BLaER1 treated with 17β-estradiol and CSF1 and Interleukin-3, amounts not matched to agents 10 nM and 100 nM (cell line): ENCODE measurements at regions not wholly inside any gene's neighbourhood (a gene's known extent, or its start where the extent isn't known, plus 50 kb on each side); places are given as distances from the start of the nearest gene placed in this dataset.
"Not testable (repeated sequence)": the region's sequence is repeated elsewhere in the genome, so short reads cannot be mapped to it uniquely, and the experiment has no call there.

Source experiments
- H3K27ac ChIP-seq, 11 experiments: shearing (Covaris generic); formaldehyde crosslinking; 2 replicates each; pipeline ENCODE4 v1.8.1; 2022
- H3K27me3 ChIP-seq, 11 experiments: shearing (Covaris generic); formaldehyde crosslinking; 2 replicates each; pipeline ENCODE4 v1.8.1; 2022
- H3K36me3 ChIP-seq, 11 experiments: shearing (Covaris generic); formaldehyde crosslinking; 2 replicates each; pipeline ENCODE4 v1.8.1; 2022
- H3K4me1 ChIP-seq, 10 experiments: shearing (Covaris generic); formaldehyde crosslinking; 2 replicates each; pipeline ENCODE4 v1.8.1; 2022
- H3K4me2 ChIP-seq, 11 experiments: shearing (Covaris generic); formaldehyde crosslinking; 2 replicates each; pipeline ENCODE4 v1.8.1; 2022
- H3K4me3 ChIP-seq, 10 experiments: shearing (Covaris generic); formaldehyde crosslinking; 2 replicates each; pipeline ENCODE4 v1.8.1; 2022
- H3K9ac ChIP-seq, 11 experiments: shearing (Covaris generic); formaldehyde crosslinking; 2 replicates each; pipeline ENCODE4 v1.8.1; 2022
- H3K9me3 ChIP-seq, 11 experiments: shearing (Covaris generic); formaldehyde crosslinking; replicated peaks in 1 of 11; 2 replicates each; pipeline ENCODE4 v1.8.1; 2022
- H4K20me1 ChIP-seq, 11 experiments: shearing (Covaris generic); formaldehyde crosslinking; 2 replicates each; pipeline ENCODE4 v1.8.1; 2022
- Cebpa-rat ChIP-seq, 11 experiments: shearing (Covaris generic); IDR thresholded peaks; 2 replicates each; pipeline ENCODE4 v1.8.1; 2022

DNA sequence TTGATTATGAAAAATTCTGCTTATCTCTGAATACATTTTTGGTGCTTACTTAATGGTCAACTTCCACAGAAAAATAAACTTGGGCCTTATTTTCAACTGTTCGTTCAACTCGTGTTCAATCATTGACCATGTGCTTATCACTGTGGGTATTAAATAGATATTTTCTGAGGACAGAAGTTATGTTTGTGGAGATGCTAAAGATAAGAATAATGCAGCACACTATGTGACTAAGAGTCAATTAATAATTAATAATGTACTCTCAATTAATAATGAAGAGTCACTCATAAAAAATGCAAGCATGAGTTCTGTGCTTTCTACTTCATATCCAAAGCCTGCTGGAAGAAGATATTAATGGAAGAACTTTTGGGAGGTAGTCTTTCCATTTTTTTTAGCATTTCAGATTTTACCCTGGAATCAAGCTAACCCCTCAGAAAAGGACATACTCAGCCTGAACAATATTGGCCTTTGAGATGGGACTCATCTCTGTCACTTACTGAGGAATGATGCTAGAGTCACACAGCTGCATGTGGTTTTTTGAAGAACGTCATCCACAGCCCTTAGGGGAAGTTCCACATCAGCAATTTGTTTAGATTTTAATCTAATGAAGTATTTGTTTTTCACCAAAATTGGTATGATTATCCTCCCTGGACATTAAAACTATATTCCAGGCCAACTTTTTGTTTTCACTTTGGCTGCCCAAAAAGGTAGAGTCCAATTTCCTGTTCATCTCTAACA is 191.9 kb upstream of the CRIM1 start:
- Histone ChIP-seq H3K9me3 (no peaks in the 10 kb centered on the region), H3K4me2 (peak overlapping the region in 2 of 11 experiments; percentile 11 to 18; a peak in 1 of 22 replicates), H3K27ac (no peak overlapping the region), H4K20me1 (no peaks in the 10 kb centered on the region), H3K36me3 (no peaks in the 10 kb centered on the region), H3K4me3 (no peak overlapping the region), H3K9ac (no peak overlapping the region), H3K27me3 (no peaks in the 10 kb centered on the region), H3K4me1 (peaks cover 0 to 21% (median 0%) of the 10 kb centered on the region in 10 experiments; a peak in 7 of 20 replicates)
- TF ChIP-seq Cebpa-rat (IDR thresholded peaks at IDR 0.05): no peak

DNA sequence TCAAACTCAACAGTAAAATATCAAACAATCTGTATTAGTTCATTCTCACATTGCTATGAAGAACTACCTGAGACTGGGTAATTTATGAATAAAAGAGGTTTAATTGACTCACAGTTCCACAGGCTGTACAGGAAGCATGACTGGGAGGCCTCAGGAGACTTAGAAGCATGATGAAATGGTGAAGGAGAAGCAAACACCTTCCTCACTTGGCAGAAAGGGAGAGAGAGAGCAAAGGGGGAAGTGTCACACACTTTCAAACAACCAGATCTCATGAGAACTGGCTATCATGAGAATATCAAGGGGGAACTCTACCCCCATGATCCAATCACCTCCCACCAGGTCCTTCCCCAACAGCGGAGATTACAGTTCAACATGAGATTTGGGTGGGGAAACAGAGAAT is 198.5 kb upstream of the CRIM1 start:
- not testable (repeated sequence) for H3K4me2 ChIP-seq, H4K20me1 ChIP-seq, H3K9ac ChIP-seq, H3K36me3 ChIP-seq, H3K27me3 ChIP-seq, H3K9me3 ChIP-seq, H3K4me1 ChIP-seq, H3K27ac ChIP-seq, H3K4me3 ChIP-seq

DNA sequence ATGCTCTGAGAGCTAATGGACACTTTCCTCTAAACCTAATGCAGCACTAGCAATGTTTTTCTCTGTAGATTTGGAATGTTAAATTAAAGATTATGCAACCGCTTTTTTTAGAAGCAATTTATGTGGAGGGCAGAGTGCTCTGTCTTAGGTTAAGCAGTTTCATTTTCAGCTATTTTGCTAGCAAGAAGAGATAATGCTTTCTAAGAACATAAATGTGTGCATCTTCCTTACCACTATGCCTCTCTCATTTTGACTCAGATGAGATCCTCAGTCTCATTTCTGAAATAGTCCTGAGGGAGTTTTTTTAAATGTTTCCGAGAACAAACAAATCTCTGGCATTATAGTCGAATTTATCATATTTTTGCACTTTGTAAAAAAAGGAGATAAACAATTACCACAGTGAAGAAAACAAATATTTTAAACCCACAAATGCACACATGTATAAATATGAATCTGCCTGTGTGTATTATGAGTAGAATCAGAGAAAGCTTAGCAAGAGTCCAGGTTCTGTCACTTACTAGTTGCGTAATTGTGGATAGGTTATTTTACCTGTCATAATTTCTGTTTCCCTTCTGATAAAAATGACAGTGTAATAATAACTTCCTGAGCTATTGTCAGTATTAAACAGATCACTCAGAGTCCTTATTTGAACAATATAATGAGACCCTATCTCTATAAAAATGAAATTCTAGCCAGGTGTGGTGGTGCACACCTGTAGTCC is 207.7 kb upstream of the CRIM1 start:
- Histone ChIP-seq H3K9me3 (no peaks in the 10 kb centered on the region), H3K36me3 (no peaks in the 10 kb centered on the region), H3K4me3 (no peak overlapping the region), H3K4me1 (peaks cover 0 to 5% (median 0%) of the 10 kb centered on the region in 10 experiments; a peak in 3 of 20 replicates), H3K9ac (no peak overlapping the region), H3K4me2 (no peak overlapping the region), H3K27ac (no peak overlapping the region), H3K27me3 (no peaks in the 10 kb centered on the region), H4K20me1 (no peaks in the 10 kb centered on the region)
- no peak for TF ChIP-seq Cebpa-rat (IDR thresholded peaks at IDR 0.05)

DNA sequence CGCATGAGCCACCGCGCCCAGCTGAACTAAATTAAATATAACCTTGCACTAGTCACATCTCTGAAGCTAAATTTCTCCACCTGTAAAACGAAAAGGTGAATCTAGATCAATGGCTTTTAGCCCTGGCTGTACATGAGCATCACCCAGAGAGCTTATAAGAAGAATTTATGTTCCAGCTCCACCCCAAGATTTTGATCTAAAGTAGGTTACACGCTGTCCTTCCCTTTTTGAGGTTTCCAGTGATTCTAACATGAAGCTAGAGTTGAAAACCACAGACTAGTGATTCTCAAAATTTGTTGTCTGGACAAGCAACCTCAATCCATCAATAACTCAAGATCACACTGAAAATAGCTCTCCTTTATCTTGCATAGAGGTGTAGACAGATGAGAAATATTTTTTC is 208.8 kb upstream of the CRIM1 start:
- no peaks in the 10 kb centered on the region for H4K20me1 ChIP-seq
- H3K4me3 ChIP-seq: no peak overlapping the region
- no peaks in the 10 kb centered on the region for H3K36me3 ChIP-seq
- peaks cover 0 to 5% (median 0%) of the 10 kb centered on the region in 10 experiments; a peak in 3 of 20 replicates for H3K4me1 ChIP-seq
- H3K27ac ChIP-seq: no peak overlapping the region
- H3K4me2 ChIP-seq: peak overlapping the region in 3 of 11 experiments; percentile 0 to 21 (median 5); a peak in 1 of 22 replicates
- H3K9ac ChIP-seq: no peak overlapping the region
- no peak for TF ChIP-seq Cebpa-rat (IDR thresholded peaks at IDR 0.05)
- no peaks in the 10 kb centered on the region for H3K27me3 ChIP-seq
- no peaks in the 10 kb centered on the region for H3K9me3 ChIP-seq

DNA sequence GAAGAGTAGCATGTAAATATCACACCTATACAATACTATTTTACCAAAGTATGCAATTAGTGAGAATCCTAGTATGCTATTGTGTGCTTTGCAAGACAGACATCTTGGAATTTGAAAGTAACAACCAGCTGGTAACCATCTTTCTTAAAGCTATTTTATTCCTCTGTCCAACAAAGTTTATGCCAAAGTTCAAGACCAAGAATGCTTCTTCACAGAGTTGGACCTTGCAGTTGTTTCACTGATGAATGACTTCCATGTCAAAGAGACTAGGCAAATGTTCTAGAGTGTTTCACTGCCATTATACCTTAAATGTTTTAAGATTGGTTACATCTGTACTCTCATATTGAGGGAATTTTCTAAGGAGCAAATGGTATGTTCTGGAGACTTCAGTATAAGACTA is 215.2 kb upstream of the CRIM1 start:
- H3K27ac ChIP-seq: no peak overlapping the region
- H3K27me3 ChIP-seq: no peaks in the 10 kb centered on the region
- TF ChIP-seq Cebpa-rat (IDR thresholded peaks at IDR 0.05): no peak
- no peaks in the 10 kb centered on the region for H4K20me1 ChIP-seq
- no peaks in the 10 kb centered on the region for H3K36me3 ChIP-seq
- H3K9me3 ChIP-seq: no peaks in the 10 kb centered on the region
- no peak overlapping the region for H3K9ac ChIP-seq
- no peak overlapping the region for H3K4me3 ChIP-seq
- H3K4me2 ChIP-seq: no peak overlapping the region
- peaks cover 0 to 21% (median 12%) of the 10 kb centered on the region in 10 experiments; a peak in 17 of 20 replicates for H3K4me1 ChIP-seq

DNA sequence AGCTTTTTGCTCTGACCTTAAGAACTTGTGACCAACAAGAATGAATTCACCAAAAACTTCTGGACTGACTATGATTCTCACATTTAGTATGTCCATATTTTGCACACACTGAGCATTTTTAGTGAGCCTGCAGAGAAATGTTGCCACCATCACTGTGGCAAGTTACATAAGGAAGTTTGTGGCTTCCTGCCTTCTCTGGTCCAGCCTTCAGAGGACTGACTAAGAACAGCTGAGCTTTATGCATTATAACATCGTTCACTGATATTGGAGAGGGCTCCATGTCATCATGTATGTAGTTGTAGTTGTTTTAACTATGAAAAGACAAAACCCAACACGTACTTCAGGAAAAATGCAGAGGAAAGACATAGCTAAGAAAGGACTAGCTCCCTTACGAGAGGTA is 218.0 kb upstream of the CRIM1 start:
- Histone ChIP-seq H3K9me3 (no peaks in the 10 kb centered on the region), H3K4me2 (peak overlapping the region in 10 of 11 experiments; percentile 1 to 37 (median 15); a peak in 11 of 22 replicates), H3K9ac (no peak overlapping the region), H3K27ac (no peak overlapping the region), H3K4me1 (peaks cover 0 to 21% (median 12%) of the 10 kb centered on the region in 10 experiments; a peak in 17 of 20 replicates), H3K4me3 (no peak overlapping the region), H3K27me3 (no peaks in the 10 kb centered on the region), H4K20me1 (no peaks in the 10 kb centered on the region), H3K36me3 (no peaks in the 10 kb centered on the region)
- no peak for TF ChIP-seq Cebpa-rat (IDR thresholded peaks at IDR 0.05)

DNA sequence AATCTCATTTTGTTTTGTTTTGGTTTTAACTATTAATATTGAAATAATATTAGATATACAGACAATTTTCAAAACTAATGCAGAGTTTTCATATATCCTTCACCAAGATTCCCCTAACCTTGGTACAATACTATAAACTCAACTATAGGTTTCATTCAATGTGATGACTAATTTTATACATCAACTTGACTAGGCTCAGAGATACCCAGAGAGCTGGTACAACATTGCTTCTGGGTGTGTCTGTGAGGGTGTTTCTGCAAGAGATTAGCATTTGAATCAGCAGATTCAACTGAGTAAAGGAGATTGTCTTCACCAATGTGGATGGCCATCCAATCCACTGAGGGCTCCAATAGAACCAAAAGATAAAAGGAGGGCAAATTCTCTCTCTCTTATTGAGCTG is 221.3 kb upstream of the CRIM1 start:
- Histone ChIP-seq H3K36me3 (no peaks in the 10 kb centered on the region), H3K27ac (no peak overlapping the region), H3K4me1 (peaks cover 0 to 21% (median 12%) of the 10 kb centered on the region in 10 experiments; a peak in 17 of 20 replicates), H4K20me1 (no peaks in the 10 kb centered on the region), H3K9me3 (no peaks in the 10 kb centered on the region), H3K4me2 (no peak overlapping the region), H3K27me3 (no peaks in the 10 kb centered on the region), H3K4me3 (no peak overlapping the region), H3K9ac (no peak overlapping the region)
- no peak for TF ChIP-seq Cebpa-rat (IDR thresholded peaks at IDR 0.05)

DNA sequence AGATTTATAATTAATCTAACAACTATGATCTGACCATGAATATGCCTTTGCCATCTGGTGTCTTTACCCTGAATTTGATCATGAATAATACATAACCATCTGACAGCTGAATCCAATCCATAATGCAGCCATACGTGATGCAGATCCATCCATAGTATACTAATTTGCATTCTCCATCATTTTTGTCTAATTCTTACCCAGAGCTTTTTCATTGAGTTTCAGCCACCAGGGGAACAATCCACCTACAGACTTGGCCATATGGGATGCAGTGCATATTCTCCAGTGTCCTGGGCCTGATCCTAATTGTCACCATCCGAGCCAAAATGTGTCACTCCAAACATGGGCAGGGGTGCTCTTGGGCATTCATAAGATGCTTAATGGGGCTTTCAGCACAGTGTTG is 227.2 kb upstream of the CRIM1 start:
- Histone ChIP-seq H3K27ac (no peak overlapping the region), H3K27me3 (no peaks in the 10 kb centered on the region), H3K4me3 (no peak overlapping the region), H3K4me2 (0 out of 22 replicates have a peak overlapping the region, but pooled peaks of 1 of the 11 experiments have one; percentile 55), H3K9ac (no peak overlapping the region), H4K20me1 (no peaks in the 10 kb centered on the region), H3K9me3 (no peaks in the 10 kb centered on the region), H3K36me3 (no peaks in the 10 kb centered on the region), H3K4me1 (peaks cover 0 to 15% (median 9%) of the 10 kb centered on the region in 10 experiments; a peak in 14 of 20 replicates)
- TF ChIP-seq Cebpa-rat (IDR thresholded peaks at IDR 0.05): no peak

DNA sequence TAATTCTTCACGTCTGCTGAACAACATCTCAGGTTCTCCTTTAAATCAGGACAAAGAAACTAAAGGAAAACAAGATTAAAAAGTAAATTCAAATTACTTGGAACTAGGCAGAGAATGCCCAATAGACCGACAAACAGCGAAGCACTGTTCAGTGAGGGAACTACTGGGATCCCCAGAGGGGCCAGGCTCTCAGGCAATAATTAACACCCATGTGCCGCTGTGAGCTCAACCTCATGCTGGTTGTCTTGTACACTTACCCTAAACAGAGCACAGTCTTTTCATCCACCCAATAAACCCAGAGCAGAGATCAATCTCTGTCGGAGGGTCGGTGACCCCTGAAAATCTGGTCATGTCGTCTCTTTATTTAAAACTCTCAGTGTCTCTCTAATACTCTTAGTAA is 229.9 kb upstream of the CRIM1 start:
- Histone ChIP-seq H3K4me1 (peaks cover 0 to 15% (median 9%) of the 10 kb centered on the region in 10 experiments; a peak in 14 of 20 replicates), H3K27ac (no peak overlapping the region), H3K36me3 (no peaks in the 10 kb centered on the region), H3K4me2 (no peak overlapping the region), H3K9me3 (0 out of 22 replicates have a peak, but pooled peaks cover 0 to 5% (median 0%) of the 10 kb centered on the region in 11 experiments), H3K9ac (no peak overlapping the region), H3K27me3 (no peaks in the 10 kb centered on the region), H4K20me1 (no peaks in the 10 kb centered on the region), H3K4me3 (no peak overlapping the region)
- no peak for TF ChIP-seq Cebpa-rat (IDR thresholded peaks at IDR 0.05)
